PC-3 (cell line): ENCODE measurements at regions not wholly inside any gene's neighbourhood (a gene's known extent, or its start where the extent isn't known, plus 50 kb on each side); places are given as distances from the start of the nearest gene placed in this dataset.

Source experiments
- EZH2phosphoT487 ChIP-seq: fragments of 300-600 bp; sonication (generic); IDR thresholded peaks from 2 replicates; pipeline ENCODE4 v1.6.1; 2018; ENCODE audit warnings: mild to moderate bottlenecking, antibody characterized with exemption, low read length, borderline replicate concordance
- TF ChIP-seq, protein P1 (sequence below): fragments of 300-600 bp; sonication (generic); conservative IDR thresholded peaks from 2 replicates; pipeline ENCODE4 v1.5.1; 2017; ENCODE audit warnings: antibody characterized with exemption, low read depth, mild to moderate bottlenecking, low read length

- TF ChIP-seq, protein P1, sequence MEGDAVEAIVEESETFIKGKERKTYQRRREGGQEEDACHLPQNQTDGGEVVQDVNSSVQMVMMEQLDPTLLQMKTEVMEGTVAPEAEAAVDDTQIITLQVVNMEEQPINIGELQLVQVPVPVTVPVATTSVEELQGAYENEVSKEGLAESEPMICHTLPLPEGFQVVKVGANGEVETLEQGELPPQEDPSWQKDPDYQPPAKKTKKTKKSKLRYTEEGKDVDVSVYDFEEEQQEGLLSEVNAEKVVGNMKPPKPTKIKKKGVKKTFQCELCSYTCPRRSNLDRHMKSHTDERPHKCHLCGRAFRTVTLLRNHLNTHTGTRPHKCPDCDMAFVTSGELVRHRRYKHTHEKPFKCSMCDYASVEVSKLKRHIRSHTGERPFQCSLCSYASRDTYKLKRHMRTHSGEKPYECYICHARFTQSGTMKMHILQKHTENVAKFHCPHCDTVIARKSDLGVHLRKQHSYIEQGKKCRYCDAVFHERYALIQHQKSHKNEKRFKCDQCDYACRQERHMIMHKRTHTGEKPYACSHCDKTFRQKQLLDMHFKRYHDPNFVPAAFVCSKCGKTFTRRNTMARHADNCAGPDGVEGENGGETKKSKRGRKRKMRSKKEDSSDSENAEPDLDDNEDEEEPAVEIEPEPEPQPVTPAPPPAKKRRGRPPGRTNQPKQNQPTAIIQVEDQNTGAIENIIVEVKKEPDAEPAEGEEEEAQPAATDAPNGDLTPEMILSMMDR: no peak
- no peak for TF ChIP-seq EZH2phosphoT487
Observed at GRCh38 chr10:57689596-57690297, 577.9 kb downstream of the IPMK start.
